Neural cell (in vitro differentiated cells): ENCODE measurements at regions not wholly inside any gene's neighbourhood (a gene's known extent, or its start where the extent isn't known, plus 50 kb on each side); places are given as distances from the start of the nearest gene placed in this dataset.

Experiments
- CTCF ChIP-seq: fragments of 450-650 bp; IDR thresholded peaks from 2 replicates; pipeline ENCODE4 v1.5.1; 2014; ENCODE audit warnings: antibody characterized with exemption, mild to moderate bottlenecking, moderate library complexity; ENCODE audit not compliant: poor library complexity, severe bottlenecking
- EP300 ChIP-seq: fragments of 450-650 bp; conservative IDR thresholded peaks from 2 replicates; pipeline ENCODE4 v1.6.1; 2014; ENCODE audit warnings: antibody characterized with exemption, mild to moderate bottlenecking, moderate library complexity; ENCODE audit not compliant: poor library complexity, severe bottlenecking
- EZH2 ChIP-seq: fragments of 200-600, 300-800 bp; shearing (Covaris generic), sonication (generic); IDR thresholded peaks from 2 replicates; pipeline ENCODE4 v1.6.1; 2014; ENCODE audit warnings: antibody characterized with exemption, low read length, borderline replicate concordance, mild to moderate bottlenecking; ENCODE audit not compliant: insufficient read depth, poor library complexity, severe bottlenecking
- MXI1 ChIP-seq: fragments of 450-650 bp; conservative IDR thresholded peaks from 2 replicates; pipeline ENCODE4 v1.6.1; 2014; ENCODE audit warnings: antibody characterized with exemption, mild to moderate bottlenecking; ENCODE audit not compliant: poor library complexity, severe bottlenecking
- POLR2AphosphoS5 ChIP-seq: IDR thresholded peaks from 2 replicates; pipeline ENCODE4 v1.6.1; 2012
- RAD21 ChIP-seq: fragments of 450-650 bp; conservative IDR thresholded peaks from 2 replicates; pipeline ENCODE4 v1.6.1; 2014; ENCODE audit warnings: antibody characterized with exemption, mild to moderate bottlenecking, moderate library complexity
- REST ChIP-seq: IDR thresholded peaks from 2 replicates; pipeline ENCODE4 v1.6.1; 2012; ENCODE audit warnings: borderline replicate concordance
- SMC3 ChIP-seq: fragments of 450-650 bp; conservative IDR thresholded peaks from 2 replicates; pipeline ENCODE4 v1.6.1; 2014; ENCODE audit warnings: antibody characterized with exemption, mild to moderate bottlenecking, moderate library complexity; ENCODE audit not compliant: poor library complexity
- TAF1 ChIP-seq: IDR thresholded peaks from 2 replicates; pipeline ENCODE4 v1.6.1; 2012; ENCODE audit warnings: low read depth

- no peak for TF ChIP-seq MXI1
- TF ChIP-seq CTCF, result no peak
- TF ChIP-seq TAF1, result no peak
- TF ChIP-seq POLR2AphosphoS5, result no peak
- TF ChIP-seq EZH2, result no peak
- TF ChIP-seq REST, result no peak
- TF ChIP-seq EP300, result no peak
- TF ChIP-seq SMC3, result no peak
- TF ChIP-seq RAD21, result no peak
Observed at GRCh38 chr16:65657071-65657494, 535.2 kb upstream of the CDH11 start.
